Esophagus squamous epithelium (tissue), 4 donors: ENCODE measurements at regions not wholly inside any gene's neighbourhood (a gene's known extent, or its start where the extent isn't known, plus 50 kb on each side); places are given as distances from the start of the nearest gene placed in this dataset.

Source experiments
- POLR2A ChIP-seq, 4 donors: fragments of 450-650 bp; IDR thresholded peaks; one replicate each; pipeline ENCODE4 v1.6.1; 2017; ENCODE audit warnings: antibody characterized with exemption in 4 of 4, mild to moderate bottlenecking in 4 of 4, moderate library complexity in 3 of 4
- TF ChIP-seq, protein P1 (sequence below), 6 experiments: fragments of 450-650 bp in 4 of 6; fragments of 200-600 bp in 2 of 6; sonication (generic) in 2 of 6; IDR thresholded peaks; one replicate each; pipeline ENCODE4 v1.5.1; 2016 to 2019; ENCODE audit warnings: antibody characterized with exemption in 6 of 6, mild to moderate bottlenecking in 4 of 6, moderate library complexity in 4 of 6

DNA sequence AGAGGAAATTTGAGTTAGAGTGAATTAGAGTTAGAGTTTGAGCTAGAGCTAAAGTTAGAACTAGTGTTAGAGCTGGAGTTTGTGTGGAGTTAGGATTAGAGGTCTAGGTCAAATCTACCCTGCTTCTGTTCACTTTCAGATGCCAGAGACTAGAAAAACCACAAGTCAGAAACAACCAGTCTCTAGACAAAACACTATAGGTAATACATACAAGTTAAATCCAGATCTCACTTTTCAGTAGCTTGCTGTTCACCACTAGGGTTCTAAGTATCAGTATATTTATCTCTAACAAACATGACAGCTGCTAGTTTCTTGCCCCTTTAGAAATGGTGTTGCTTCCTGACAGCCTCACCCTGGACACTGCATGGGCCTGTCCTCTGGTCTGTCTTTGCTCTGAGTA, 300.7 kb downstream of the ARAP2 start:
- TF ChIP-seq, protein P1, sequence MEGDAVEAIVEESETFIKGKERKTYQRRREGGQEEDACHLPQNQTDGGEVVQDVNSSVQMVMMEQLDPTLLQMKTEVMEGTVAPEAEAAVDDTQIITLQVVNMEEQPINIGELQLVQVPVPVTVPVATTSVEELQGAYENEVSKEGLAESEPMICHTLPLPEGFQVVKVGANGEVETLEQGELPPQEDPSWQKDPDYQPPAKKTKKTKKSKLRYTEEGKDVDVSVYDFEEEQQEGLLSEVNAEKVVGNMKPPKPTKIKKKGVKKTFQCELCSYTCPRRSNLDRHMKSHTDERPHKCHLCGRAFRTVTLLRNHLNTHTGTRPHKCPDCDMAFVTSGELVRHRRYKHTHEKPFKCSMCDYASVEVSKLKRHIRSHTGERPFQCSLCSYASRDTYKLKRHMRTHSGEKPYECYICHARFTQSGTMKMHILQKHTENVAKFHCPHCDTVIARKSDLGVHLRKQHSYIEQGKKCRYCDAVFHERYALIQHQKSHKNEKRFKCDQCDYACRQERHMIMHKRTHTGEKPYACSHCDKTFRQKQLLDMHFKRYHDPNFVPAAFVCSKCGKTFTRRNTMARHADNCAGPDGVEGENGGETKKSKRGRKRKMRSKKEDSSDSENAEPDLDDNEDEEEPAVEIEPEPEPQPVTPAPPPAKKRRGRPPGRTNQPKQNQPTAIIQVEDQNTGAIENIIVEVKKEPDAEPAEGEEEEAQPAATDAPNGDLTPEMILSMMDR (IDR thresholded peaks at IDR 0.05), result no peak
- TF ChIP-seq POLR2A (IDR thresholded peaks at IDR 0.05), result no peak
